ENCODE measurements at regions not wholly inside any gene's neighbourhood (a gene's known extent, or its start where the extent isn't known, plus 50 kb on each side); places are given as distances from the start of the nearest gene placed in this dataset.

DNA sequence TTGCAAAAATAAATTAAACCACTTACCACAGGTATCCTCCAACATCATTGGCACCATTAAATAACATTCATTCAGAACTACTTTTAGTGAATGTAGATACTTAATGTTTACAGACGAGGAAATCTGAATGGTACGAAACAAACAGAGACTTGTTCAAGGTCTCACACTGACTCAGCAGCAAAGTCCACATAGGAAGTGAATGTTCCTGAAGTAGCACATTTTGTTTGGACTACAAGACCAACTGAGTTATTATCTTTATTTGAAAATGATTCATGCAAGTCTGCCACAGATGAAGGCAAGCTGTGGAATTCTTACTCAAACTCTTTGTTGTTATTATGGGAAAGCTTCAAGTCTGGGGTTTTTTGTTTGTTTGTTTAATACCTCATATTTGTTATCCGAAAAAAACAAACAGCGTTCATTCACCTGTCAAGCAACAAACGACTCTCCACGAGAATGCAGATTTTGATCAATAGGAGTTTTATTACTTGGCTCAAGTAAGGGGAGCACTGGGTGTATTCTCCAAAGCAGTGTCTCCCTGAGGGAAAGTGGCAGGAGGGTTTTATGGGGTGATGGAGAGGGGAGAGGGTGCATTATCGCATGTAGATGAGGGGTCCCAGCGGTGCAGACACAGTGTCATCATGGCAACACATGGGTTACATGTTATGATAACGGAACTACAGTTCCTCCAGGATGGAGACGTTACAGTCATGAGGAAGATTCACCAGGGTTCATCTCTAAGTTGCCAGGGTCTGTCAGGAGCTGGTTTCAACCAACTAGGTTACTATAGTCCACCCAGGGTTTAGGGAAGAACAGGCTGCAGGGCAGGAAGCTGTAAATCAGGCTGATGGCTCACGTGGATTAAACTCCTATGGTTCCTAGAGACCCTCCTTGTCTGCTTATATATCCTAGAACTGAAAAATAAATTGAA lies 147.7 kb upstream of the AKR1E2 start:
- Mint-ChIP-seq H3K4me3 (no peak overlapping the region), H3K4me1 (ENCODE audit: low read depth) (peaks cover 4% of the 10 kb centered on the region), H3K27ac (no peak overlapping the region), H3K36me3 (ENCODE audit: insufficient read depth in 2 of 2) (no peaks in the 10 kb centered on the region), H3K9me3 (no peaks in the 10 kb centered on the region), H3K27me3 (ENCODE audit: low read depth) (peaks cover 53% of the 10 kb centered on the region)
- ATAC-seq (replicated peaks in 1 of 2) (no peak), DNase-seq (no peak)

DNA sequence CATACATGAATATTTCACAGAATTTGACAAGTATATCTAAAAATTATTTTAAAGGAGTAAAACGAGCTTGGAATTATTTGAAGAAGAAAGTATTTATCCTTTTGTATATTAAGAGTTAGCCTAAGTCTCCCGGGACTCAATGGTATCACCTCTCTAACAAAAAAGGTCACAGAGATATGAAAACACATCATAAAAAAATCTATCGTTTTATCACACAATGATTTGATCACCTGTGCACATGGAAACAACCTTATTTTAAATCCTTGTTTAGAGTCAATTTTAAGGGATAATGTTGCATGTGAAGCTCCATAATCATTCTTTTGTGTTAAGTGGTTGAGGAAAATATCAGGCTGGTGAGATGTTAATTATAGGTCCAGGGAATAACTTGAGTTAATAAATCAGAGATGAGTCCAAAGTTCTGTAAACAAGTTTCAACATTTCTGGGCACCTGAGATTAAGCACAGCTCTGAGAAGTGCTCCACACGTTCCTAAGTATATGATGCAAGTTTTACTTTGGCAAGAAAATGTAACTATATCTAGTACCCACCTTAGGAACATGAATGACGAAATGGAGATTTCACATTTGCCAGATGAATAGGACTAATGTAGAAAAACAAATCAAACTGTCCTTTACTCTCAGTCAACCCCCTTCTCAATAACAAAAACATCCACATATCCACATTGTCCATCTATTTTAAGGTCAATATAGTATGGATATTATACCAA lies 148.5 kb upstream of the AKR1E2 start:
- Mint-ChIP-seq H3K36me3 (ENCODE audit: insufficient read depth in 2 of 2) (no peaks in the 10 kb centered on the region), H3K27ac (no peak overlapping the region), H3K27me3 (ENCODE audit: low read depth) (peaks cover 47% of the 10 kb centered on the region), H3K9me3 (no peaks in the 10 kb centered on the region), H3K4me1 (ENCODE audit: low read depth) (no peaks in the 10 kb centered on the region), H3K4me3 (no peak overlapping the region)
- ATAC-seq (replicated peaks in 1 of 2) (no peak), DNase-seq (no peak)

DNA sequence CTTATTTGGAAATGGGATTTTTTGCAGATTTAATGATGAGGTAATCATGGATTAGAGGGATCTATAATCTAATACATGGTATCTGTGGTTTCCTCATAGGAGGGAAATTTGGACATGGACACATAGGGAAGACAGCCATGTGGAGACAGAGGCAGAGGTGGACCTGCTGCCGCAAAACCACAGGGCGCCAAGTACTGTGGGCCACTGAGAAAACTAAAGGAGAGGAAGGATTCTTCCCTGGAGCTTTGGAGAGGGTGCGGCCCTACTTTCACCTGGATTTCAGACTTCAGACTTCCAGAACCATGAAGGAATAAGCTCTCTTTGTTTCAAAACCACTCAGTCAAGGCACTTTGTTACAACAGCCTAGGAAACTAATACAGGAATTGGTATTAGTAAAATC lies 149.4 kb upstream of the AKR1E2 start:
- Mint-ChIP-seq H3K27me3 (ENCODE audit: low read depth) (peaks cover 48% of the 10 kb centered on the region), H3K27ac (no peak overlapping the region), H3K4me3 (no peak overlapping the region), H3K36me3 (ENCODE audit: insufficient read depth in 2 of 2) (no peaks in the 10 kb centered on the region), H3K9me3 (no peaks in the 10 kb centered on the region), H3K4me1 (ENCODE audit: low read depth) (no peaks in the 10 kb centered on the region)
- ATAC-seq (replicated peaks in 1 of 2) (no peak), DNase-seq (no peak)

GRCh38 chr10:4675808-4676207 lies 150.2 kb upstream of the AKR1E2 start:
- ATAC-seq (replicated peaks in 1 of 2) (no peak), DNase-seq (no peak)
- H3K36me3 Mint-ChIP-seq (ENCODE audit: insufficient read depth in 2 of 2): no peaks in the 10 kb centered on the region
- no peak overlapping the region for H3K27ac Mint-ChIP-seq
- no peaks in the 10 kb centered on the region for H3K4me1 Mint-ChIP-seq (ENCODE audit: low read depth)
- peaks cover 0 to 2% of the 10 kb centered on the region in 2 donors for H3K9me3 Mint-ChIP-seq
- H3K27me3 Mint-ChIP-seq (ENCODE audit: low read depth): peaks cover 56% of the 10 kb centered on the region
- H3K4me3 Mint-ChIP-seq: no peak overlapping the region

DNA sequence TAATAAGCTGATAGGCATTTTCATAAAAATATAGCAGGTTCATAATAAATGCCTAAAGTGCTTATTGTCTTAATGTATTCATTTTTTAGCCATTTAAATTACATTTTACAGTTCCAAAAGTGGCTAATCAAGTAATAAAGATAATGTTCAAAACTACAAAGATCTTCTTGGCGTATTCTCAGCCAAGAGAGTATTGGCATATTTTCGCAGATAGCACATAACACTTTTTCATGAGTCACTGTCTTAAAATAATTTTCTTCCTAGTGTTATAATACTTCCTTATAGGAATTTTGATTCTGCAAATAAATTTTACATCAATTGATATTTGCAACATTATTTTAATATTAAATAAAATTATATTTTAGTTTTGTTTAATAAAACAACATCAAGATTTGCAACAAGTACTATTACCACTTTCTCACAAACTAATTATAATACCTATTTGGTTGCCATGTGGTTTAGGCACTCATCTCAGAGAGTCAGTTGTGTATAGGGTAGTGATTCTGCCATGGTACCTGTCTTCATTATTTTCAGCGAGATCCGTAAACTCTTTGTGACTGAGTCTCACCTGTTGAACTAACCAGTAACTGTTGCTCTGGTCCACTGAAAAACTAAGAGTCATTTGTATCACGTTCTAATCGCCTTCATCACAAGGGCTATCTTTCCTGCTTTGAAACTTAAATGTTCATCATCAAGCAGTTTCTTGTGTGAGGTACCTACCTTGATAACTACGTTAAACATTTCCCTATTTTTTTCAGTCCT lies 152.5 kb upstream of the AKR1E2 start:
- peaks cover 0 to 5% of the 10 kb centered on the region in 2 donors for H3K9me3 Mint-ChIP-seq
- H3K27me3 Mint-ChIP-seq (ENCODE audit: low read depth): peaks cover 48% of the 10 kb centered on the region
- H3K4me3 Mint-ChIP-seq: no peak overlapping the region
- DNase-seq: no peak
- no peak overlapping the region for H3K27ac Mint-ChIP-seq
- no peaks in the 10 kb centered on the region for H3K36me3 Mint-ChIP-seq (ENCODE audit: insufficient read depth in 2 of 2)
- H3K4me1 Mint-ChIP-seq (ENCODE audit: low read depth): no peaks in the 10 kb centered on the region
- ATAC-seq (replicated peaks in 1 of 2): no peak

- ATAC-seq (replicated peaks in 1 of 2): no peak
- no peak overlapping the region for H3K4me3 Mint-ChIP-seq
- no peaks in the 10 kb centered on the region for H3K36me3 Mint-ChIP-seq (ENCODE audit: insufficient read depth in 2 of 2)
- H3K27me3 Mint-ChIP-seq (ENCODE audit: low read depth): peaks cover 43% of the 10 kb centered on the region
- H3K4me1 Mint-ChIP-seq (ENCODE audit: low read depth): no peaks in the 10 kb centered on the region
- no peak overlapping the region for H3K27ac Mint-ChIP-seq
- DNase-seq: no peak
- H3K9me3 Mint-ChIP-seq: peaks cover 0 to 5% of the 10 kb centered on the region in 2 donors
Measured at GRCh38 chr10:4672201-4672600, 153.8 kb upstream of the AKR1E2 start.

DNA sequence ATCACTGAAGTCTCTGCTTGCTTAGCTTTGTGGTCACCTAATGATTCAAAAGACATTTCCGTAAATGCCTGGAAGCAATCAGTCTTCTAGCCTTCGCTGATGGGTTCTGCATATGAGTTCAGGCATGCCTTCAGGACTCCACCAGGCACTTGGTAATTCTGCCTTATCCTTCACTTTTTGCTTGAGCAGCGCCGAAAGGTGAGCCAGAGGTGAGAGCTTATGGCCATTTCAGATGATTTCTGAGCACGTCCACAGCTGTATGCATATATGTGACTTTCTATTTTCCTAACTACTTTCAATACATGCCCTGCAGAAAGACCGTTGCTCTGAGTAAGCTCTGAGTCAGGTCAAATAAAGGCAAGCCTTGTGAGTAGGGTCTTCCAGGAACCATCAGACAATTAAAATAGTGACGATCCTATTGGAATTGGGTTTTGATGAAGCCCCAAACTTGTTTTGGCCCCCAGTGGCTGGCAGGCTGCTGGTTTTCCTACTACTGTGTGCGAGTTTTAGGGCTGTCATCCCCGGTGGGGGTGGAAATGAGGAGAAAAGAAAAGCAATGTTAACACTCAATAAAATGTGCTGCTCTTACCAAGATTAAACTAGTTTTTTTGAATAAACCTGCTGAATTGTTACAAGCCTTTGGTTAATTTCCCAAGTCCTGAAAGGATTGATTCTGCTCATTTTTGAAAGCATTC lies 154.4 kb upstream of the AKR1E2 start:
- no peak for ATAC-seq (replicated peaks in 1 of 2)
- DNase-seq: no peak
- H3K4me3 Mint-ChIP-seq: no peak overlapping the region
- H3K4me1 Mint-ChIP-seq (ENCODE audit: low read depth): no peaks in the 10 kb centered on the region
- no peak overlapping the region for H3K27ac Mint-ChIP-seq
- peaks cover 40% of the 10 kb centered on the region for H3K27me3 Mint-ChIP-seq (ENCODE audit: low read depth)
- H3K36me3 Mint-ChIP-seq (ENCODE audit: insufficient read depth in 2 of 2): no peaks in the 10 kb centered on the region
- peaks cover 0 to 5% of the 10 kb centered on the region in 2 donors for H3K9me3 Mint-ChIP-seq

DNA sequence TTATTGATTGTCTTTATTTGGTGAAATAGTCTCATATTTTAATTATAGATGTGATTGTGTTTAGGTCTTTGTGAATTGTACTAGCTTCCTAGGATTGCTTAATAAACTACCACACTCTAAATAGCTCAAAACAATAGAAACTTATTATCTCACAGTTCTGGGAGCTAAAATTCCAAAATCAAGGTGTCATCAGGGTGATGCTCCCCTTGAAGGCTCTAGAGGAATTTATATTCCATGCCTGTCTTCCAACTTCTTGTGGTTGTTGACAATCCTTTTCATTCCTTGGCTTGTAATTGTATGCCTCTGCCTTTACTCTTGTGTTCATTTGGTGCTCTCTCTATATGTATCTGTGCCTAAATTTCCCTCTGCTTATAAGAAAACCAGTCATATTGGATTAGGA lies 155.3 kb upstream of the AKR1E2 start:
- no peaks in the 10 kb centered on the region for H3K4me1 Mint-ChIP-seq (ENCODE audit: low read depth)
- H3K36me3 Mint-ChIP-seq (ENCODE audit: insufficient read depth in 2 of 2): no peaks in the 10 kb centered on the region

GRCh38 chr10:4669585-4669984 lies 156.4 kb upstream of the AKR1E2 start:
- no peaks in the 10 kb centered on the region for H3K36me3 Mint-ChIP-seq (ENCODE audit: insufficient read depth in 2 of 2)
- no peak for ATAC-seq (replicated peaks in 1 of 2)
- H3K4me1 Mint-ChIP-seq (ENCODE audit: low read depth): no peaks in the 10 kb centered on the region
- H3K9me3 Mint-ChIP-seq: peaks cover 0 to 5% of the 10 kb centered on the region in 2 donors
- H3K27ac Mint-ChIP-seq: no peak overlapping the region
- H3K4me3 Mint-ChIP-seq: no peak overlapping the region
- H3K27me3 Mint-ChIP-seq (ENCODE audit: low read depth): peaks cover 20% of the 10 kb centered on the region
- DNase-seq: no peak

More for the DNA sequence above, 155.3 kb upstream of the AKR1E2 start:
- peaks cover 0 to 5% of the 10 kb centered on the region in 2 donors for H3K9me3 Mint-ChIP-seq
- DNase-seq: no peak
- no peak overlapping the region for H3K27ac Mint-ChIP-seq
- ATAC-seq (replicated peaks in 1 of 2): no peak
- H3K4me3 Mint-ChIP-seq: no peak overlapping the region
- H3K27me3 Mint-ChIP-seq (ENCODE audit: low read depth): peaks cover 32% of the 10 kb centered on the region

- H3K27ac Mint-ChIP-seq: no peak overlapping the region
- DNase-seq: peak; percentile 21 to 38
- ATAC-seq (replicated peaks in 1 of 2): peak; percentile 84 to 100
- H3K36me3 Mint-ChIP-seq (ENCODE audit: insufficient read depth in 2 of 2): no peaks in the 10 kb centered on the region
- no peaks in the 10 kb centered on the region for H3K4me1 Mint-ChIP-seq (ENCODE audit: low read depth)
- no peaks in the 10 kb centered on the region for H3K9me3 Mint-ChIP-seq
- H3K27me3 Mint-ChIP-seq (ENCODE audit: low read depth): peaks cover 33% of the 10 kb centered on the region
- H3K4me3 Mint-ChIP-seq: no peak overlapping the region
Measured at GRCh38 chr10:4663162-4663992, 162.6 kb upstream of the AKR1E2 start.

DNA sequence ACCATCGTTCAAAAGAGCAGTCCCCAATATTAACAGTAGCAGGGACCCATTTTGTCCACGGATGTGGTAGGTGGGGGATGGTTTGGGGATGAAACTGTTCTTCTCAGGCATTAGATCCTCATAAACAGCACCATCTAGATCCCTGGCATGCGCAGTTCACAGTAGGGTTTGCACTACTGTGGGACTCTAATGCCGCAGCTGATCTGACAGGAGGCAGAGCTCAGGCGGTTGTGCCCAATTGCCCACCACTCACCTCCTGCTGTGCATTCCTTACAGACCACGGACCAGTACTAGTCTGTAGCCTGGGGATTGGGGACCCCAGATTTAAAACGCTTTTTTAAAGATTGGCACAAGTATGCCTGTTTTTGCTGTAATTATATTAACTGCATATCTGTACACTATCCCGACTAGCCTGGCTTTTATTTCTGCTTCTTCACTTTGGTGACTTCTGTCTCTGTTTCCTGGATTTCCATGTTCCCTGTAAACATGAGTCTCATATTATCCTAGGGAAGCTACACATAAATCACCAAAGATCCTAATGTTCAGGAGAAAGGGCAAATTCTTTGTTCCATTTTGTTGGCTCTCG lies 163.3 kb upstream of the AKR1E2 start:
- no peaks in the 10 kb centered on the region for H3K4me1 Mint-ChIP-seq (ENCODE audit: low read depth)
- no peaks in the 10 kb centered on the region for H3K9me3 Mint-ChIP-seq
- H3K36me3 Mint-ChIP-seq (ENCODE audit: insufficient read depth in 2 of 2): no peaks in the 10 kb centered on the region
- ATAC-seq (replicated peaks in 1 of 2) (no peak), DNase-seq (no peak)
- H3K27me3 Mint-ChIP-seq (ENCODE audit: low read depth): peaks cover 33% of the 10 kb centered on the region
- H3K27ac Mint-ChIP-seq: no peak overlapping the region
- no peak overlapping the region for H3K4me3 Mint-ChIP-seq
